Erythroblast (primary cell): ENCODE measurements at regions not wholly inside any gene's neighbourhood (a gene's known extent, or its start where the extent isn't known, plus 50 kb on each side); places are given as distances from the start of the nearest gene placed in this dataset.

Experiments
- GATA1 ChIP-seq: IDR thresholded peaks from 2 replicates; pipeline ENCODE4 v1.6.1; 2011; ENCODE audit warnings: low read depth, mild to moderate bottlenecking, control low read depth, low read length, moderate library complexity
- POLR2A ChIP-seq: IDR thresholded peaks from 2 replicates; pipeline ENCODE4 v1.6.1; 2011; ENCODE audit warnings: mild to moderate bottlenecking, low read length

- TF ChIP-seq POLR2A: no peak
- no peak for TF ChIP-seq GATA1
Measured at GRCh38 chr2:126288362-126288761, 367.6 kb upstream of the GYPC start.
